Uterus (tissue), 2 donors: ENCODE measurements at regions not wholly inside any gene's neighbourhood (a gene's known extent, or its start where the extent isn't known, plus 50 kb on each side); places are given as distances from the start of the nearest gene placed in this dataset.

Experiments used
- CTCF ChIP-seq, 4 experiments: fragments of 200-600 bp in 2 of 4; fragments of 450-650 bp in 2 of 4; sonication (generic) in 2 of 4; IDR thresholded peaks; one replicate each; pipeline ENCODE4 v1.5.1; 2016 to 2019; ENCODE audit warnings: antibody characterized with exemption in 4 of 4, mild to moderate bottlenecking in 2 of 4, moderate library complexity in 1 of 4
- POLR2A ChIP-seq, 2 donors: fragments of 450-650 bp; IDR thresholded peaks; one replicate each; pipeline ENCODE4 v1.6.1; 2016; ENCODE audit warnings: antibody characterized with exemption in 2 of 2, mild to moderate bottlenecking in 1 of 2, moderate library complexity in 1 of 2

- TF ChIP-seq CTCF (IDR thresholded peaks at IDR 0.05) (no peak), POLR2A (IDR thresholded peaks at IDR 0.05) (no peak)
Measured at GRCh38 chr4:130542953-130543352, 1447.0 kb downstream of the C4orf33 start.
